ENCODE measurements at regions not wholly inside any gene's neighbourhood (a gene's known extent, or its start where the extent isn't known, plus 50 kb on each side); places are given as distances from the start of the nearest gene placed in this dataset.

DNA sequence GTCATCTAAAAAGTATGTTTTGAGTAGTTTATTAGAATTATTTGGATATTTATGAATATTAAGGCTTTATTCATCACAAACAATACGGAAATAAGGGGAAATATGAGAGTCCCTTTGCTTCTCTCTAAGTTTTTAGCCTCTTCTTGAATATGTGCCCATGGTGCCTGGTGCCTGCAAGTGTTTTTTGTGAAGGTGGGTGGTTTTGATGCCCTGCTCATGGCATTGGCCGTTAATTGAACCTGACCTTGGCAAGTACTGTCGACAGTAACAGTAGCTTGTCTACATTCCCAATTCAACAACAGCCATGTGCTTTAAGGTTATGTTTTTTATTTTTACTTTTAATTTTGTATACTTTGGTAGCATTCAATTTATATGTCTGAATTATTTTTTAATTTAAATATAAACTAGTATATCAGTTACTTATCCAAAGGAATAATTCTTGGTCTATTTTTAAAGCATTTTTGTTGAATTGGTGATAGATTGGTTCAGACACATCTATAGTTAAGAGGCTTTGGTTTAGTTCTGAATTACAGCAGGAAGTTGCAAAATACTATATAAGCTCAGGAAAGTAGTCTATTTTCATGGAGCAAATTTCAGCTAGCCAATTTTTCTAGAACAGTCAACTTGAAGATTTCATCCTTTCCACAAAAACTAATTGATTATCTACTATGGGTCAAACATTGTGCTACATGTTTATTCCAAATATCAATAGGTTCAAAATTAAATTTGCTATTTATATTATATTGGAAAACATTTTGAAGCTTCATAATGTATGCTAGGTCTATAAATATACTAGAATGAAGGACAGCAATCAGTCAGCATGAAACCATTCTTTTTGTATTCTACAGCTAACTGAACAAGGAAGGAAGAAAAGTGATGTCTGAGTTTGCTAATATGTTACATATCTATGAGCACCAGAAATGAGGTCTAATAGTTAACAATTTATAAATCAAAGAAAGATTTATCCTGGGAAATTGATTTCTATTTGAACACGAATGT lies 184.4 kb downstream of the MRPL39 start:
- DNase-seq, result no peak

DNA sequence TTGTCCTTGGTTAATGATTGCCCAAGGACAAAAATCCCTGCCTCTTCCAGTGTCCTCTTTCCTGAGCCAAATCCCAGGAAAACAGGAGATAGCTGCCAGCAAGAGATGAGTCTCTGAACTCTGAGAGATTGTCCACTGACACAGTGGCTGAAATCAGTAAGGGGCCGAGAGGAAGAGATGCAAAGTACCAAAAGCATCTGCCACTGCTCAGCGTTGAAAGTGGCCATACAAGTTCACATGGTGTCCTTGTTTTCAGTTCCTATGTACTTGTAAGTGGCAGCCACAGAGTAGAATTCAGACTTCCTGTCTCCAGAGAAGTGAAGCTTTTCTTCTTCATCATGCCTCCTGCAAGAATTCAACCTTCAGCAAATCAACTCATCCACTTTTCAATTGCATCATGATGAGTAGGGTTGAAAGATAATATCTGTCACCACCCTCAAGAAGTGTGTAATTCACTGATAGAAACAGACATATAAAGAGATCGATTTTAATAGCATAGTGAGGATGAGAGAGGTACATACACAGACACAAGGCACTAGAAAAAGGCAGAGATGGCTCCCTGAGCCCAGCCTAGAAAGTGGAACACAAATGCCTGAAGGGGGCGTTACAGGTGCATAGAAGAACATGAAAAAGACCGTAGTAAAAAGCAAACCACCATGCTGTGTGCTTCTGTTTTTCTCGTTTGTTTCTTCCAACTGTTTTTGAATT lies 185.8 kb downstream of the MRPL39 start:
- no peak for DNase-seq

DNA sequence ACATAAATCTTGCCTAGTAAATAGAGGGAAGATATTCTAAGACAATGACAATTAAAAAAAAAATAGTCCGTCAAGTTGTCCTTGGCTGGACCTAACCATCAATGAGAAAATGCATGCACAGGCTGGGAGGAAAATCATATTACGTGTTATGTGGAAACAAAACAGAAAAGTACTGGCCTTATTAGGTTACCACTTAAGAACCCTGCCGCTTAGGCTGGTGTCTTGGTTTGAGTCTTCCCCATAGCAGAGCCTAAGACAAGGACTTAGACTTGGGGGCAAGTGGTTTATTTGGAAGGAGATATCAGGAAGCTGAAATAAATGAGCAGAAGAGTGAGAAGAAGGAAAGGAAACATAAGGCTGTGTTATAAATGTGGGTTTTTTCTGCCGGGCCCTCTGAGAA lies 186.4 kb downstream of the MRPL39 start:
- no peak for DNase-seq

DNA sequence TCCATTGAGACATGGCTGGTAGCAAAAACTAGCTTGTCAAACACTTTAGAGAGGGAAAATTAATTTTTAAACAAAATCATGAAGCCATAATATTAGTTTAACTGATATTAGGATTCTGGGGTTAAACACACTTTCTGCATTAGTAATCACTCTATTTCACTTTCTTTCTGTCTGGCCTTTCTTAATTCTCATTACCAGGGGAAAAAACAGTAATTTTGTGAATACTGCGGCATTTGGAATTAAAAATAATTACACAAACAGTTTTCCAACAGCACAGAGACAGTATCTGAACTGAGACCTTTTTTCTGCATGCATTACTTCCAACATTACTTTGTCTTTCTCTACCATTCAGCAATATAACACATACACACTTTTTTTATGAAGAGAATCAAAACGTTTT lies 190.6 kb downstream of the MRPL39 start:
- DNase-seq, result no peak

DNA sequence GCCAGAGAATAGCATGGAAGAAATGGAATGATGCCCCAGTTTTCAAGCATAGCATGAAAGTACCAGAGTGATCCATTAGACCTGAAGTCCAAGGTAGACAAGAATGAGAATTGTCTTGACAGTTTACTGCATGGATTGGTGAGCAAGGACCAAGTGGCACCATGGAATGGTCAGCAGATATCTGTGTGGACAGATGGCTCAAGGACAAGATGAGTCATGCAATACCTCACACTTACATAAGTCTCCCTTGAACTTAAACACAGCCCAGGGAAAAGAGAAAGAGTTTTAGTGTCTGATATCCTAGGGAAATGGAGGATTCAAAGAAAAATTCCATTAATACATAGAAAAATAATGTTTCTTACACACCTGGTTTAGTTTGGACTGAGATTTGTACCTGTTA lies 195.2 kb downstream of the MRPL39 start:
- no peak for DNase-seq

DNA sequence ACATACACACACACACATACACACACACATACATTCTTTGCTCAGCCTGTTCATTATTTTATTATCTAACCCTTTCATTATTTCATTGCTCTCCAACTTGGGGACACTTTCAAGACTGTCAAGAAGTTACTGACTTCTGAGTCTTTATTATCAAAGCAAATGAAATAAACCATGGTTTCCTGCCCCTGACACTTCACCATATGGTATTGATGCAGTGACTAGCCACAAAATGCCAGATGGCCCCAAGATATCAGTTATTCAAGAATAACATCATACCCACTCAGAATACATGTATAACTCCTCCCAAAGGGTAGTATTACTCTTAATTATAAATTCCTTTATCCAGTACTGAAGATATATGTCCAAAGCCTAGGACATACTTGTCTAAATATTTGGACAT lies 197.3 kb downstream of the MRPL39 start:
- no peak for DNase-seq

DNA sequence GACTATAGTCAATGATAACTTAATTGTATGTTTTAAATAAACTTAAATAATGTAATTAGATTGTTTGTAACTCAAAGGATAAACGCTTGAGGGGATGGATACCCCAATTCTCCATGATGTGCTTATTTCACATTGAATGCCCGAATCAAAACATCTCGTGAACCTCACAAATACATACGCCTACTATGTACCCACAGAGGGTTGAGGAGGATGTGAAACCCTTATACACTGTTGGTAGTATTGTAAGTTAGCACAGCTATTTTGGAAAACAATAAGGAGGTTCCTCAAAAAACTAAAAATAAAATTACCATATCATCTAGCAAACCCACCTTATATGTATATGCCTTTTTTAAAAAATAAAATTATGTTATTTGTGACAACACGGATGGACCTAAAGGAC lies 198.6 kb downstream of the MRPL39 start:
- DNase-seq, result no peak

DNA sequence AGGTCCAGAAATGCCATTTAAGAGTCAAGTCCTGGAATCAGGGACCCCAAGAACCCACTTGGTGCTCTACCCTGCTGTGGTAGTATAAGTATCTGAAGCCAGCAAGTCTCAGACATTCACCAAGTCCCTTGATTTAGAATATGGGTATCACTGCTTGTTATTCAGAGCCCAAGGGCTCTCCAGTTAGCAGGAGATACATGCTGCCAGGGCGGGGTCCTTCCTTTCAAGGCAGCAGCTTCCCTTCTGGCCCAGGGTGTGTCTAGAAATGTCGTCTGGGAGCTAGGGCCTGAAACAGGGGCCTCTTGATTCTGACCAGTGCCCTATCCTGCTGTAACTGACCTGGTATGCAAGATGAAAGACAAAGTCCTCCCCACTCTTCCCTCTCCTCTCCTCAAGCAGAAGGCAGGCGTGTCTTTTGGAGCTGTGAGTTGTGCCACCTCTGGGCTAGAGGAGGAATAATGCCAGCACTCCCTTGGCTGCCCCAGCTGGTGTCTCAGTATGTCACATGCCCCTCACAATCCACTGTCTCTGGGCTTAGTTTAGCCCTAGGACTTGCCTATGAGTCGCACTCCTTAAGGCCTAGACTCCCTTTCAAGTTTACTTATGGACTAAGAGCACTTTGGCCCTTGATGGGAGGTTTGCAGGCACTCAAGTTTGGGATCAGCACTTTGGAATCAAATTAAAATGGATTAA lies 200.2 kb downstream of the MRPL39 start:
- no peak for DNase-seq

DNA sequence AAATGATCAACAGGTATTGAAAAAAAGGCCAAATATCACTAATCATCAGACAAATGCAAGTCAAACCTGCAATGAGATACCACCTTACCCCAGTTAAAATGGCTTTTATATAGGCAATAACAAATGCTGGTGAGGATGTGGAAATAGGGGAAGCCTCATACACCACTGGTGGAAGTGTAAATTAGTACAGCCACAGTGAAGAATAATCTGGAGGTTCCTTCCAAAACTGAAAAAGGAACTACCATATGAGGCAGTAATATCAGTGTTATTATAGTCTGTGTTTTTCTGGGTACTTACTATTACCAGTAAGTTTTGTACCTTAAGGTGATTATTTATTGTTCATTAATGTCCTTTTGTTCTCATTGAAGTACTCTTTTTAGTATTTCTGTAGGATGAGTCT lies 201.3 kb downstream of the MRPL39 start:
- no peak for DNase-seq

DNA sequence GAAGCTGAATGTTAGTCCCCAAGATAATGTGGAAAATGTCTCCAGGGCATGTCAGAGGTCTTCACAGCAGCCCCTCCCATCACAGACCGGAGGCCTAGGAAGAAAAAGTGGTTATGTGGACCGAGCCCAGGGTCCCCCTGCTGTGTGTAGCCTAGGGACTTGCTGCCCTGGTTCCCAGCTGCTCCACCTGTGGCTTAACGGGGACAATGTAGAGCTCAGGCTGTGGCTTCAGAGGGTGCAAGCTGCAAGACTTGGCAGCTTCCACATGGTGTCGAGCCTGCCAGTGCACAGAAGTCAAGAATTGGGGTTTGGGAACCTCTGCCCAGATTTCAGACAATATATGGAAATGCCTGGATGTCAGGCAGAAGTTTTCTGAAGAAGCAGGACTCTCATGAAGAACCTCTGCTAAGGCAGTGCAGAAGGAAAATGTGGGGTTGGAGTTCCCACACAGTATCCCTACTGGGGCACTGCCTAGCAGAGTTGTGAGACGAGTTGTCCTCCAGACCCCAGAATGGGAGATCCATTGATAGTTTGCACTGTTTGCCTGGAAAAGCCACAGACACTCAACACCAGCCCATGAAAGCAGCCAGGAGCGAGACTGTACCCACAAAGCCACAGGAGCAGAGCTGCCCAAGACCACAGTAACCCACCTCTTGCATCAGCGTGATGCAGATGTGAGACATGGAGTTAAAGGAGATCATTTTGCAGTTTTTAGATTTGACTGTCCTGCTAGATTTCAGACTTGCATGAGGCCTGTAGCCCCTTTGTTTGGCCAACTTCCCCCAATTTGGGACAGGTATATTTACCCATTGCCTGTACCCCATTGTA lies 204.9 kb downstream of the MRPL39 start:
- DNase-seq, result no peak

DNA sequence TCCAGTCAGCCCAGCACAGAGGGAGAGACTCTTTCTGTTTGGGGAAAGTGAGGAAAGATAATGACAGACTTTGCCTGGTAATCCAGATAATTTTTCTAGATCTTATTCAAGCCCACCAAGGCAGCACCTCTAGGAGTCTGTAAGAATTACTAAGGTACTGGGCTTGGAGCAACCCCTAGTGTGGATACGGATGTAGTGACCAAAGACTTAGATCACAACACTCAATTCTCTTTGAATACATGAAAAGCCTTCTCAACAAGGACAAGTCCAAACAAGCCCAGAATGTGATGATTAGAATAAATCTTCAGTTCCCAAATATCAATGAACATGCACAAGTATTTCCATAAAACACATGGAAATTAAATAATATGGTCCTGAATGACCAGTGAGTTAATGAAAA lies 206.9 kb downstream of the MRPL39 start:
- no peak for DNase-seq

DNA sequence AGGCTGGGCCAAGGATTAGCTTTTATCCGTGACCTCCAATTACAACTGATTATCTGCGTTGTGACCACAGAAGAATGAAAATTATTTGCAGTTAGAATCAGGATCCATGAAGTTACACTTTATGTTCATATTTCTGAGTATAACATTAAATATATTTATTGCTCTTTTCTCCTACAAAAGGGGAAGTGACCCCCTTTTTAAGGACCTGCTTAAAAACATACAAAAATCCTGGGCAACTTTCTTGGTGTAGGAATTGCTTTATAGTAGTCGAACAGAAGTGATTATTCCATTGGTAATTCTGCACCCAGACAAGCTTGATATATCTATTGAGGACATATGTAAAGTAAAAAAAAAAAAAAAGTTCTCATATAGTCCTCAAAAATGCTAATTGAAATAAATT lies 208.7 kb downstream of the MRPL39 start:
- no peak for DNase-seq

DNA sequence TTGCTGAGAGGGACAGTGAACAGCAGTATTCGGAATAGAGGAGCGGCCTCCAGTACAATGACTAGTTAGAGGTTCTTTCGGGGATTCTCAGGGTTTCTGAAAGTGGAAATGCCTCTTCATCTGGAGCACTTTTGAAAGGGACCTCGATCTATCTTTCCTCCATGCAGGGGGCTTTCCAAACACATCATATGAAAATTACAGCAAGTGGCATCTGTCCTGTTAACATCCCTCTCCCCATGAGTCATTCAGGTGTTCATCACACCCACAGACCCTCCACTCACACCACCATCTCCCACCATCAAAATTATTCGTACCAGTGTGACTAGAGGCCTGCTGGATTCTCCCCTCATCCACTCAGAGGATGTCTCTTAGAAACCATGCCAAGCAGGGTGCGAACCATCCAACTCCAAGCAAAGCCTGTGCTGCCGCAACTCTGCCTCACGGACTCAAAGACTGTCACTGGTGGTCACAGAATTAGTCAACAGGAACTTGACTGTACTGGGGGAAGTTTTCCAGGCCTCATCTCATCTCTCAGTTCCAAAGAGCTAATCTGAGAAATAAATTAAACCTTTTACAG lies 211.1 kb downstream of the MRPL39 start:
- DNase-seq, result no peak

DNA sequence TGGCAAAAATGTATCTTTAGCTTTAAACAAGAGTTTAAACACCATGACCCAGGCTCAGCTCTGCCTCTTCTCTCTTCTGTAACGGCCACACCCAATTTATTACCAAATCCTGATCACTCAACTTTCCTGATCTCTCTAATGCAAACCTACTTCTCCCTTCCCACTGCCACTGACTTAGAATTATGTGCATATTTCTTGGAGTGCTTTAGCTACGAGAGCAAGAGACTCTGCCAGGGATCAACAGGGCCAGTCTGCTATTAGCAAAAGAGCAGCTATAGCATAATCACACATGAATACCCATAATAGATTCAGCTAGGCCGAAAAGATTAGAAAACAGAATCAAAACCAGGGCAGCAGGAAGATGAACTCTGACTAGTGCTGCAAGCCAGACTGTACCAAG lies 215.5 kb downstream of the MRPL39 start:
- DNase-seq, result no peak

DNA sequence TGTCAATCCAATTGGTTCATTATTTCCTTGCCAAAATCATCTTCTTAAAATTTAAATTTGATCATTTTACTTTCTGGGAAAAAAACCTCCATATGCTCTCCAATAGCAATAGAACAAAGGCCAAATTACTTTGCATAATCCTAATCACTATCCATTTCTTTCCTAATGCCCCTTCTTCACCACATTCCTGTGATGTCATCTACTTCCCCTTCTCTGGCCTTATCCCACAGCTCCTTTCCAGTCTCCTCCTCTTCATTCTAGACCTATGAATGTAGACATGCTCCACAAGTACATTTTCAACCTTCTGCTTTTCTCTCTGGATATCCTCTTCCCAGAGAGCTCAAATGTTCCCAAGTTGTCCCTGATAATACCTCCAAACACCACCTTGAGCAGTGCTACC lies 216.6 kb downstream of the MRPL39 start:
- DNase-seq, result no peak

DNA sequence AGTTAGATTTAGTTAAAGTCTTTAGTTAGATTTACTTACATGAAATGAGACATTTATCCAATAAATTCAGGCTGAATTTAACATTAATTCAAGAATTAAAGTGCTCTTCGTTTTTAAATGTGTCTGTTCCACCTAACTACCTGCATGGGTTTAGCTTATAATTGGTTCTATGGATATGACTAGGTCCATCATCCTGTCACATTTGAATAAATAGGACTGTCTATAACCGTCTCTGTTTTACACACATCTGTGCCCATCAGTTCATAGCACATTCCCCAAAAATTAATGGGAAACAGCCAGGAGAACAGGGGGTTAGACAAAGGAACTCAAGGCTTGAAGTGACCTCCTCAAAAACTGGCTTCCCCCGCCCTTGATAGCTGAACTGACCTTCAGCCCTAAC lies 219.6 kb downstream of the MRPL39 start:
- DNase-seq, result no peak

DNA sequence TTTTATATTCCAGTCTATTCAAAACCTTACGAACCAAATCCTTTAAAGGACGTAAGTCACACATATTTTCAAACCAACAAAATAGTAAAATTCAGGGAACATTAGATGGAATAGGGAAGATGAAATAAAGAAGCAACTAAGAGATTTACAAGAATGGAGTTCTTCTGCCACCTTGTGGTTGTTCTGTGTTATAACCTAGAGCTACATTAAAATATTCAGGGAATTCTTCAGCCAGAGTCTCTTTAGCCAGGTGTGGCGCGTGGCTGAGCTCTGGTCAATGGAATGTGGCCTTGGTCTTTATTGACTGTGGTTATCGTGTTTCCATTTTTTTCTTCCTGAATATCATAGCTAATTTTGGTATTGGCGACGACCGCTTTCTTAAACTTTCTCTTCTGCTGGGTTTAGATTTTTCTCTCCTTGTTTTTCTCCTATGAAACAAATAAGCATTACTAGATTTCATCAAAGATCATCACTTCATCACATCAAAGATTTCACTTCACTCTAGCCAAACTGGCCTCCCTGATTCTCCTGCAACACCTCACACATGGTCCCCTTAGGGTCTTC lies 221.3 kb downstream of the MRPL39 start:
- no peak for DNase-seq

DNA sequence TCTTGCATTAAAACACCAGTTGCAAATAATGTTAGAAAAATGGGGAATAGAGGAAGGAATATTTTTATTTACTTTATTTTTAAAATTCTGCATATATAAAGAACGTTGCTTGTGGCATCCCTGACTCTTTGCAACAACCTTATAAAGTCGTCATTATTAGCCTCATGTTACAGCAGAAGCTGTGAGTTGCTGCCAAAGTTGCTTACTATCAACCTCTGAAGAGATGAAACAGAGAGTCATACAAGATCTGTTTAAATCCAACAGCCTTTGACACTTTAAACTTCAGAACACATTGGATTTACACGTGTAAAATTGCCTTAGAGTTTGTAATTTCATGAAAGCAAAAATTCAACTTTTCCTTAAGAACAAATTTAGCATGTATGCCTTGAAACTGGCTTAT lies 221.9 kb downstream of the MRPL39 start:
- no peak for DNase-seq

DNA sequence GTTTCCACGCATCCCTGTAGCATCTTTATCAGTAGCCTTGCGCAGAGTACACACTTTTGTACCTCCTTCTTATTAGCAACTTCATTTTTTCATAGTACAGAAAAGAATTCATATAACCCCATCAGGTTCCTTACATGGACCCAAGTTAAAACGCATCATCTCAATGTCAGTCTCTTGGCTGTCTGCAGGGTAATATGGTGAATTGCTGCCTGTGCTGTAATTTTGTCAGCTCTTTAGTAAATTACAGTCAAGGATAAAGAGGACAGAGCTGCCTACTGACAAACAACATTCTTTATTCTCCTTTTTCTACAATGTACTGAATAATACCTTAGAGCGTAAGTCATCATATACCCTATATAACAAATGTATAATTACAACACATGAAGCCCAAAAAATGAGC lies 222.5 kb downstream of the MRPL39 start:
- DNase-seq, result no peak

DNA sequence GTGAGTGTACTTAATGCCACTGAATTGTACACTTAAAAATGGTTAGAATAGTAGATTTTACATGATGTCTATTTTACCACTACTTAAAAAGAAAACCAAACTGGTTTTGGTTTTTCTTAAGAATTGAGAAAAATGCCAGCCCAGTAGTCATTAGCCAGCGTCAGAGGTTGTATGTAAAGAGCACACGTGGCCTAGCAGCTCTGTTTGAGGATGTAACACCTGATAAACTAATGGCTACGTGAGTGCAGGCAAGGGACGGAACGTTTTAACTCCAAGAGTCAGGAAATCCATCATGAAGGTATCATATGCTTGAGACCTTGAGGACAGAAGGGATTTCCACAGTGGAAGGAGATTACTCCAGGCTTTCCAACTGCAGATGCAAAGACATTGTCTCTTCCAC lies 223.7 kb downstream of the MRPL39 start:
- no peak for DNase-seq

DNA sequence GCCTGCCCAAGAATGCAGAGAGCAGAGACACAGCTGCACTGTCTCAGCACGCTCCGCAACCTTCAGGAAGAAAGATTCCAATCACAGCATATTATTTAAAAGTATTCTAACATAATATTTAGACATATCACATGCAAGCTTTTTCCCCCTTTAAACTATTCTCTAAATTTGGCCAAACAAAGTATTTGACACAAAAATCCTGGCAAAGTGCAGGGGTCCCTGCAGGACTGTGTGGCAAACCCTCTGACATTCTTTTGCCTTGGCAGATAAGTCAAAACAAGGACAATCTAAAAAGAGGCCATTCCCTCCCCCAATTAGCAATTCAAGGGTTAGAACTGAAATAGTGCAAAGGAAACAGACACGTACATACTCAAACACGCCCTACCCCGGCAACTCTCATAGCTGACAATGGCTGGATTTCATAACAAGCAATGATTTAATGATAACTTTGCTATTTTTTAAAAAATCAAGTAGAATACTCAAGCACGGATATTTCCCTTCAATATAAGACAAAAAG lies 225.3 kb downstream of the MRPL39 start:
- no peak for DNase-seq

DNA sequence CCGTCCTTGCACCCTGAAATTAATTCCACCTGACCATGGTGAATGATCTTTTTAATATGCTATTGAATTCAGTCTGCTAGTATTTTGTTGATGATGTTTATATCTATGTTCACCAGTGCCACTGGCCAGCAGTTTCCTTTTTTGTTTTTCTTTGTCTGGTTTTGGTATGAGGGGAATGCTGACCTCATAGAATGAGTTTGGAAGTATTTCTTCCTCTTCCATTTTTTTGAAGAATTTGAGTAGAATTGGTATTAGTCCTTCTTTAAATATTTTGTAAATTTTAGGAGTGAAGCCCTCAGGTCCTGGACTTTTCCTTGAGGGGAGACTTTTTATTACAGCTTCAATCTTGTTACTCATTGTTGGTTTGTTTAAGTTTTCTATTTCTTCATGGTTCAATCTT lies 231.6 kb downstream of the MRPL39 start:
- no peak for DNase-seq

Measured in SIG-M5 (cell line).